ENCODE measurements at regions not wholly inside any gene's neighbourhood (a gene's known extent, or its start where the extent isn't known, plus 50 kb on each side); places are given as distances from the start of the nearest gene placed in this dataset.
"Not testable (repeated sequence)": the region's sequence is repeated elsewhere in the genome, so short reads cannot be mapped to it uniquely, and the experiment has no call there.

GRCh38 chrX:131821945-131822622 lies 201.0 kb upstream of the STK26 start:
- intact Hi-C loops (cut with micrococcal nuclease): no loop called here

GRCh38 chrX:131826572-131826971 lies 196.5 kb upstream of the STK26 start:
- intact Hi-C loops (cut with micrococcal nuclease): loop anchor here (5.0 kb wide), 4 partner anchors 246 to 1131 kb away; partner anchors contain the start of gene HS6ST2

GRCh38 chrX:131827935-131828334 lies 195.2 kb upstream of the STK26 start:
- intact Hi-C loops (cut with micrococcal nuclease): loop anchor here (1.0 to 5.0 kb wide), 9 partner anchors 11 to 1842 kb away; partner anchors contain the start of gene HS6ST2

GRCh38 chrX:131828482-131828881 lies 194.6 kb upstream of the STK26 start:
- intact Hi-C loops (cut with micrococcal nuclease): loop anchor here (1.0 to 5.0 kb wide), 9 partner anchors 11 to 1842 kb away; partner anchors contain the start of gene HS6ST2

- intact Hi-C loops (cut with micrococcal nuclease): loop anchor here (1.0 to 2.0 kb wide), 4 partner anchors 11 to 658 kb away; partner anchors contain the start of genes MBNL3, RAP2C and STK26
These were observed 192.5 kb upstream of the STK26 start for GRCh38 chrX:131830400-131831184.

- intact Hi-C loops (cut with micrococcal nuclease): loop anchor here (1.0 to 2.0 kb wide), 2 partner anchors 10 to 658 kb away; partner anchors contain the start of gene MBNL3
These were observed 191.9 kb upstream of the STK26 start for GRCh38 chrX:131831185-131831520.

GRCh38 chrX:131836161-131836560 lies 186.9 kb upstream of the STK26 start:
- intact Hi-C loops (cut with micrococcal nuclease): no loop called here

- intact Hi-C loops (cut with micrococcal nuclease): no loop called here
These were observed 185.8 kb upstream of the STK26 start for GRCh38 chrX:131837325-131837724.

GRCh38 chrX:131840799-131841495 lies 182.2 kb upstream of the STK26 start:
- intact Hi-C loops (cut with micrococcal nuclease): loop anchor here (1.0 to 5.0 kb wide), 6 partner anchors 10 to 790 kb away; partner anchors contain the start of gene RAP2C

GRCh38 chrX:131841496-131842437 lies 181.3 kb upstream of the STK26 start:
- intact Hi-C loops (cut with micrococcal nuclease): loop anchor here (1.0 to 5.0 kb wide), 6 partner anchors 10 to 790 kb away; partner anchors contain the start of gene RAP2C

- intact Hi-C loops (cut with micrococcal nuclease): loop anchor here (5.0 kb wide), 1 partner anchor 248 kb away; no protein-coding TSS in a partner anchor
These were observed 179.1 kb upstream of the STK26 start for GRCh38 chrX:131843987-131844386.

- intact Hi-C loops (cut with micrococcal nuclease): no loop called here
These were observed 177.9 kb upstream of the STK26 start for GRCh38 chrX:131845201-131845600.

- intact Hi-C loops (cut with micrococcal nuclease): no loop called here
These were observed 177.3 kb upstream of the STK26 start for GRCh38 chrX:131845771-131846170.

- intact Hi-C loops (cut with micrococcal nuclease): not testable (repeated sequence)
These were observed 172.1 kb upstream of the STK26 start for GRCh38 chrX:131850964-131851363.

- intact Hi-C loops (cut with micrococcal nuclease): no loop called here
These were observed 169.7 kb upstream of the STK26 start for GRCh38 chrX:131853440-131853839.

GRCh38 chrX:131854581-131854980 lies 168.5 kb upstream of the STK26 start:
- intact Hi-C loops (cut with micrococcal nuclease): loop anchor here (1.0 kb wide), 1 partner anchor 365 kb away; the partner anchor contains the start of gene RAP2C

- intact Hi-C loops (cut with micrococcal nuclease): no loop called here
These were observed 161.9 kb upstream of the STK26 start for GRCh38 chrX:131861088-131861787.

GRCh38 chrX:131862321-131862720 lies 160.8 kb upstream of the STK26 start:
- intact Hi-C loops (cut with micrococcal nuclease): no loop called here

GRCh38 chrX:131869182-131869581 lies 153.9 kb upstream of the STK26 start:
- intact Hi-C loops (cut with micrococcal nuclease): no loop called here

GRCh38 chrX:131874300-131874699 lies 148.8 kb upstream of the STK26 start:
- intact Hi-C loops (cut with micrococcal nuclease): no loop called here
